ENCODE measurements at regions not wholly inside any gene's neighbourhood (a gene's known extent, or its start where the extent isn't known, plus 50 kb on each side); places are given as distances from the start of the nearest gene placed in this dataset.

DNA sequence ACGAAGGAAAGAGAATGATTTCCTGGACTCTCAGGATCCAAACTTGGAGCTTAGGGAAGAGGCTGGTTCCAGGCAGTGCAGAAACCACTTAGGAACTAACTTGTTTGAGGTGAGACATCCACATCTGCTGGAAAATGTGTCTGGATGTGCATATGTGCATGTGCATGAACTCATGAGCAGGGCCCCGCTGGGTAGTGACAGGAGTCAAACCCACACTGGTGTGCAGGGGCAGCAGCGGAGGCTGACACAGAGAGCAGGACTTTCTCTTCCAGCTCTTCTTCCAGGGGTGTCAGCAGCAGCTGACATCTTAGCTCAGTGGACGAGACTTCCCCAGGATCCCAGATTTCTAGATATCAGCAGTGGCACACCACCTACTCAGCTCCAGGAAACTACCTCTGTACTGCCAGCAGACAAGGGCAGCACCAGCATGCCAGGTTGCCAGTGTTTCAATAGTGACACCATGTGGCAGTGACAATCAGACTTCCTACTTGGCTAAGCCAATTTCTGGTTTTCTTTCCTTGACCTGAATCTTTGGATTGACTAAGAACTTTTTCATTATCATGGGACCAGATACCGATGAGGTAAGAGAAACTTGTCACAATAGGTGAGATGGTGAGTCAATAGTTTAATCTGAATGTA, 227.5 kb upstream of the ZC3H12C start:
- H3K4me1 ChIP-seq (replicated peaks): no peaks in the 10 kb centered on the region
- DNase-seq (ENCODE audit: low spot score): no peak
- WGBS: 79% methylated on average over 5 of the region's 5 CpGs
- H3K27ac ChIP-seq: no peak overlapping the region
- intact Hi-C loops (cut with DNase I): no loop called here
- no peak overlapping the region for H3K4me3 ChIP-seq
- no peaks in the 10 kb centered on the region for H3K9me3 ChIP-seq
- TF ChIP-seq, protein P1, sequence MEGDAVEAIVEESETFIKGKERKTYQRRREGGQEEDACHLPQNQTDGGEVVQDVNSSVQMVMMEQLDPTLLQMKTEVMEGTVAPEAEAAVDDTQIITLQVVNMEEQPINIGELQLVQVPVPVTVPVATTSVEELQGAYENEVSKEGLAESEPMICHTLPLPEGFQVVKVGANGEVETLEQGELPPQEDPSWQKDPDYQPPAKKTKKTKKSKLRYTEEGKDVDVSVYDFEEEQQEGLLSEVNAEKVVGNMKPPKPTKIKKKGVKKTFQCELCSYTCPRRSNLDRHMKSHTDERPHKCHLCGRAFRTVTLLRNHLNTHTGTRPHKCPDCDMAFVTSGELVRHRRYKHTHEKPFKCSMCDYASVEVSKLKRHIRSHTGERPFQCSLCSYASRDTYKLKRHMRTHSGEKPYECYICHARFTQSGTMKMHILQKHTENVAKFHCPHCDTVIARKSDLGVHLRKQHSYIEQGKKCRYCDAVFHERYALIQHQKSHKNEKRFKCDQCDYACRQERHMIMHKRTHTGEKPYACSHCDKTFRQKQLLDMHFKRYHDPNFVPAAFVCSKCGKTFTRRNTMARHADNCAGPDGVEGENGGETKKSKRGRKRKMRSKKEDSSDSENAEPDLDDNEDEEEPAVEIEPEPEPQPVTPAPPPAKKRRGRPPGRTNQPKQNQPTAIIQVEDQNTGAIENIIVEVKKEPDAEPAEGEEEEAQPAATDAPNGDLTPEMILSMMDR (IDR thresholded peaks at IDR 0.05): no peak
- TF ChIP-seq POLR2AphosphoS5 (IDR thresholded peaks at IDR 0.05) (no peak), POLR2A (IDR thresholded peaks at IDR 0.05) (no peak)
- H3K27me3 ChIP-seq (replicated peaks; ENCODE audit: insufficient read depth): no peaks in the 10 kb centered on the region
- no peaks in the 10 kb centered on the region for H3K36me3 ChIP-seq

DNA sequence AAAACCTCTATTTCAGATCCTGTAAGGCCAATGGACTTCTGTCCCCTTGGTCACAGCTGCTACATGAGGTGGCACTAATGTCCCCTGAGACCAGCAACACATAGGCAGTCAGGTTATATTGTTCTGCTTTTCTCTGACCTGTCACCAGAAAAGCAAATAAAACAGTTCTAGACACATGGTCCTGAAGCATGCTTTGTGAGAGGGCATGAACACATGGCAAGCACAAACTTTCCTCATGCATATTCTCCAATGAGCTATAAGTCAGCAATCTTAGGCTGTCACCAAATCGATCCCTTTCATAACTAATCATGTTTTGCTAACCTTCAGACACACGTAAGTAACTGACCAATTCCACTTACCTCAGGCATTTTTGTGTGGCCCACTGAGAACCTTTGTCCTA, 225.4 kb upstream of the ZC3H12C start:
- H3K4me1 ChIP-seq (replicated peaks): no peaks in the 10 kb centered on the region
- WGBS: 87% methylated on average over 2 of the region's 2 CpGs

DNA sequence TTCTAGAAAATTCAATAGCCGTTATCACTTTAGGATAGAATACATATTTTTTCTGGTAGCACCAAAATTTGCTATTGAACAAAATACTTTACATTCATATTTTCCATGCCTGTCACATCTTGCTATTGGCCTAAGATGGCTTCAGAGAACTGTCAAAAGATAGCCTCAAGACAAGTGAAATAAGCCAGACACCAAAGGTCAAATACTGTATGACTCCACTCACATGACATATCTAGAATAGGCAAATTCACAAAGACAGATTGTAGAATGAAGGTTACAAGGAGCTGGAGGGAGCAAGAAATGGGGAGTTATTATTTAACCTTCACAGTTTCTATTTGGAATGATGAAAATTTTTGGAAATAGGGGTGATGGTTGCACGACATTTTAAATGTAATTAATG, 223.7 kb upstream of the ZC3H12C start:
- Histone ChIP-seq H3K4me1 (replicated peaks) (no peaks in the 10 kb centered on the region), H3K27ac (no peak overlapping the region), H3K36me3 (no peaks in the 10 kb centered on the region), H3K4me3 (no peak overlapping the region), H3K9me3 (no peaks in the 10 kb centered on the region), H3K27me3 (replicated peaks; ENCODE audit: insufficient read depth) (no peaks in the 10 kb centered on the region)
- WGBS: 96% methylated on average over 2 of the region's 2 CpGs
- intact Hi-C loops (cut with DNase I): no loop called here
- DNase-seq (ENCODE audit: low spot score): no peak
- TF ChIP-seq POLR2AphosphoS5 (IDR thresholded peaks at IDR 0.05) (no peak), POLR2A (IDR thresholded peaks at IDR 0.05) (no peak)
- TF ChIP-seq, protein P1 (IDR thresholded peaks at IDR 0.05): no peak

More for the DNA sequence above, 225.4 kb upstream of the ZC3H12C start:
- intact Hi-C loops (cut with DNase I): no loop called here
- Histone ChIP-seq H3K9me3 (no peaks in the 10 kb centered on the region), H3K27ac (no peak overlapping the region), H3K4me3 (no peak overlapping the region), H3K27me3 (replicated peaks; ENCODE audit: insufficient read depth) (no peaks in the 10 kb centered on the region), H3K36me3 (no peaks in the 10 kb centered on the region)
- no peak for DNase-seq (ENCODE audit: low spot score)
- TF ChIP-seq, protein P1 (IDR thresholded peaks at IDR 0.05): no peak
- TF ChIP-seq POLR2A (IDR thresholded peaks at IDR 0.05) (no peak), POLR2AphosphoS5 (IDR thresholded peaks at IDR 0.05) (no peak)

DNA sequence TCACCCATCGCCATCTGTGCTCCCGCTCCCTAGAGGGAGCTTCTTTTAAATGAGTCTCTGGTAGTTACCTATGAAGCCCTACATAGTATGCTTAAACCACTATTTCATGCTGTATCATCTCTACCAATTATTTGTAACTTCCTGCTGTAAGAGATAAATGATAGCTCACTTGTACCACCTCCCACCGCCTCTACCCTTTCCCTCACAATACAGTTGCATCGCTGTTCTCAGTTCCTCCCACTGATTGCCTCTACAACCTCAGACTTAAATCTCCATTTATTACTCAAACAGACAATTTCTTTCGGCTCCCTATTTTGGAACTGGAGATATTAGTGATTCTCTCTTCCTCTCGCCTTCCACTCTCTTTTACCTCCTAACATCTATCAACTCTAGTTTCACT, 222.9 kb upstream of the ZC3H12C start:
- 93% methylated on average over 6 of the region's 6 CpGs for WGBS
- TF ChIP-seq, protein P1 (IDR thresholded peaks at IDR 0.05): no peak
- TF ChIP-seq POLR2AphosphoS5 (IDR thresholded peaks at IDR 0.05) (no peak), POLR2A (IDR thresholded peaks at IDR 0.05) (no peak)
- H3K27ac ChIP-seq: no peak overlapping the region
- H3K36me3 ChIP-seq: no peaks in the 10 kb centered on the region
- no peaks in the 10 kb centered on the region for H3K9me3 ChIP-seq
- H3K4me1 ChIP-seq (replicated peaks): no peaks in the 10 kb centered on the region
- intact Hi-C loops (cut with DNase I): no loop called here
- no peak overlapping the region for H3K4me3 ChIP-seq
- no peak for DNase-seq (ENCODE audit: low spot score)
- H3K27me3 ChIP-seq (replicated peaks; ENCODE audit: insufficient read depth): no peaks in the 10 kb centered on the region

DNA sequence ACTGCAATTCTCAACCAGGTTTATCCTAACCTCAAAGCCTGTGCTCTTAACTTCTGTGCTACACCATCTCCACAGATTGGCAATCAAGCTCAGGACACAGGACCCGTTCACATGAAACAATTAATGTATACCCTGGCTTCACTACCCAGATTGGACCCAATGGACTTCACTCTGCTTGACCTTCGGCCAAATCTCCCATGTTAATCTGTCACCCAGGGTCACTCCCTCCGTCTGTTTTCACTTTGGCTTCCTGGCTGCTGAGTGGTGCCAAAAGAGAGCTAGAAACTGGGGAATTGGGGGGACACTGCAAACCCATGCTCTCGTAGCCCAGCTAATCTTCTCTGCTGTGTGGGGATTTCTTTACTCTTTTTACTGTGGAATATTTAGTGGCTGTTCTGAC, 216.1 kb upstream of the ZC3H12C start:
- TF ChIP-seq POLR2A (IDR thresholded peaks at IDR 0.05): no peak
- no peak for TF ChIP-seq POLR2AphosphoS5 (IDR thresholded peaks at IDR 0.05)
- TF ChIP-seq, protein P1 (IDR thresholded peaks at IDR 0.05): no peak
- H3K9me3 ChIP-seq: no peaks in the 10 kb centered on the region

More for the DNA sequence above, 216.1 kb upstream of the ZC3H12C start:
- Histone ChIP-seq H3K27ac (no peak overlapping the region), H3K4me1 (replicated peaks) (no peaks in the 10 kb centered on the region), H3K4me3 (no peak overlapping the region), H3K27me3 (replicated peaks; ENCODE audit: insufficient read depth) (no peaks in the 10 kb centered on the region), H3K36me3 (no peaks in the 10 kb centered on the region)
- DNase-seq (ENCODE audit: low spot score): no peak
- 41% methylated on average over 4 of the region's 4 CpGs for WGBS
- intact Hi-C loops (cut with DNase I): no loop called here

Measured in prostate gland (tissue), 2 donors.